ENCODE measurements at regions not wholly inside any gene's neighbourhood (a gene's known extent, or its start where the extent isn't known, plus 50 kb on each side); places are given as distances from the start of the nearest gene placed in this dataset.

DNA sequence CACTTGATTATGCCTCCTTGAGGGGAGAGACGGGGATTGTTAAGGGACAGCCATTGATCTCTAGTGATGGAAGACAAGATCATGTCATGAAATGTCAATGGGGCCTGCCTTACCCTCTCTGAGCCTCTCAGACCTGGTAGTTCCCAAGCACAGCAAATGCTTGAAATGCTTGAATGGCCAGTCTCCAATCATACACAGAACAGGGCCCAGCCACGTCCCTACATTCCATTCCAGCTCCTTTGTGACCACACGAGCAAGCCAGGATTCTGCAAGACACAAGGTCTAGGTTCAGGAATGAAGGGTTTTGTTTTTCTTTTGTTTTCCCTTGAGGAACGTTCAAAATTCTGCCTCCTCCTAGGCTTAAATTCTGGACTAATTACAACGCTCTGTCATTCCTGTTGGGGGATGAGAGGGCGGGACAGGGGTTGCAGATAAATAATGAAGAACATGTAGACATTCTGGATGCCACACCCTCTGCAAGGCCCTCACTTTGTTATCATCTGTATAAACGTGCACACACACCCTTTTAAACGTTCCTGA lies 98.1 kb upstream of the YPEL5 start:
- Mint-ChIP-seq H3K36me3 (ENCODE audit: low read depth, unreplicated experiment) (no peaks in the 10 kb centered on the region), H3K9me3 (ENCODE audit: unreplicated experiment) (peaks cover 4% of the 10 kb centered on the region), H3K27ac (ENCODE audit: unreplicated experiment) (peak overlapping the region; percentile 47), H3K4me1 (ENCODE audit: low read depth, unreplicated experiment) (peaks cover 6% of the 10 kb centered on the region), H3K27me3 (ENCODE audit: low read depth, unreplicated experiment) (peaks cover 21% of the 10 kb centered on the region), H3K4me3 (ENCODE audit: unreplicated experiment) (no peak overlapping the region)
- Histone ChIP-seq H3K4me2 (ENCODE audit: low read length) (no peak overlapping the region), H3K9me3 (ENCODE audit: insufficient read depth, low read depth, low read length) (no peaks in the 10 kb centered on the region), H3K9ac (ENCODE audit: low read length) (no peak overlapping the region), H3K27me3 (ENCODE audit: insufficient read depth, low read length) (peaks cover 8% of the 10 kb centered on the region), H3K27ac (ENCODE audit: low read depth, low read length) (no peak overlapping the region), H3K36me3 (ENCODE audit: insufficient read depth, low read length) (no peaks in the 10 kb centered on the region), H3K4me1 (ENCODE audit: insufficient read depth, low read length) (no peaks in the 10 kb centered on the region), H4K20me1 (ENCODE audit: insufficient read depth, low read length) (no peaks in the 10 kb centered on the region), H3K79me2 (ENCODE audit: insufficient read depth, low read length) (no peaks in the 10 kb centered on the region), H3K4me3 (ENCODE audit: insufficient read depth, low read depth, low read length) (no peak overlapping the region), H2AFZ (ENCODE audit: low read depth, low read length) (no peak overlapping the region)
- FAIRE-seq (no peak), DNase-seq (ENCODE audit: low read depth) (no peak)
- no peak for TF ChIP-seq EZH2 (IDR thresholded peaks at IDR 0.05; ENCODE audit: insufficient read depth, low read length)
- TF ChIP-seq, protein P1, sequence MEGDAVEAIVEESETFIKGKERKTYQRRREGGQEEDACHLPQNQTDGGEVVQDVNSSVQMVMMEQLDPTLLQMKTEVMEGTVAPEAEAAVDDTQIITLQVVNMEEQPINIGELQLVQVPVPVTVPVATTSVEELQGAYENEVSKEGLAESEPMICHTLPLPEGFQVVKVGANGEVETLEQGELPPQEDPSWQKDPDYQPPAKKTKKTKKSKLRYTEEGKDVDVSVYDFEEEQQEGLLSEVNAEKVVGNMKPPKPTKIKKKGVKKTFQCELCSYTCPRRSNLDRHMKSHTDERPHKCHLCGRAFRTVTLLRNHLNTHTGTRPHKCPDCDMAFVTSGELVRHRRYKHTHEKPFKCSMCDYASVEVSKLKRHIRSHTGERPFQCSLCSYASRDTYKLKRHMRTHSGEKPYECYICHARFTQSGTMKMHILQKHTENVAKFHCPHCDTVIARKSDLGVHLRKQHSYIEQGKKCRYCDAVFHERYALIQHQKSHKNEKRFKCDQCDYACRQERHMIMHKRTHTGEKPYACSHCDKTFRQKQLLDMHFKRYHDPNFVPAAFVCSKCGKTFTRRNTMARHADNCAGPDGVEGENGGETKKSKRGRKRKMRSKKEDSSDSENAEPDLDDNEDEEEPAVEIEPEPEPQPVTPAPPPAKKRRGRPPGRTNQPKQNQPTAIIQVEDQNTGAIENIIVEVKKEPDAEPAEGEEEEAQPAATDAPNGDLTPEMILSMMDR (IDR thresholded peaks at IDR 0.05; ENCODE audit: insufficient read depth, low read depth, low read length), result no peak

DNA sequence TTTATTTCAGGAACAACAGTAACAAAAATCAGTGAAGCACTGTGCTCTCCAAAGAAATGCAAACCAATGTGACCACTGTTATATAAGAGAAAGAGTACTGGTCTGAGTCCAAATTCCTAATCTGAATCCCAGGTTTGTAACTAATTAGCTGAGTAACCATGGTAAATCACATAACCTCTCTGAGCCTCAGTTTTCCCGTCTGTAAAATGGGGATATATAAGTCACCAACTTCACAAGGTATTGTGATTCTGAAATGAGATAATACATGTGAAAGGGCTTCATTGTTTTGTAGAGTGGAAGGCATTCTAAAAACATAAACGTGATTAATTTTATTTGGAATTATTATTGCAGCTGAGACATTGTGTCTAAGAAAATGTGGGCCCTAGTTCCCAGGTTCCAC lies 91.3 kb upstream of the YPEL5 start:
- Histone ChIP-seq H3K27ac (ENCODE audit: low read depth, low read length) (no peak overlapping the region), H4K20me1 (ENCODE audit: insufficient read depth, low read length) (no peaks in the 10 kb centered on the region), H3K79me2 (ENCODE audit: insufficient read depth, low read length) (no peaks in the 10 kb centered on the region), H3K36me3 (ENCODE audit: insufficient read depth, low read length) (no peaks in the 10 kb centered on the region), H3K9ac (ENCODE audit: low read length) (no peak overlapping the region), H3K27me3 (ENCODE audit: insufficient read depth, low read length) (peaks cover 3% of the 10 kb centered on the region), H3K4me3 (ENCODE audit: insufficient read depth, low read depth, low read length) (no peak overlapping the region), H2AFZ (ENCODE audit: low read depth, low read length) (no peak overlapping the region), H3K4me1 (ENCODE audit: insufficient read depth, low read length) (no peaks in the 10 kb centered on the region), H3K4me2 (ENCODE audit: low read length) (no peak overlapping the region), H3K9me3 (ENCODE audit: insufficient read depth, low read depth, low read length) (no peaks in the 10 kb centered on the region)
- Mint-ChIP-seq H3K27ac (ENCODE audit: unreplicated experiment) (no peak overlapping the region), H3K4me3 (ENCODE audit: unreplicated experiment) (no peak overlapping the region), H3K4me1 (ENCODE audit: low read depth, unreplicated experiment) (no peaks in the 10 kb centered on the region), H3K27me3 (ENCODE audit: low read depth, unreplicated experiment) (peaks cover 34% of the 10 kb centered on the region), H3K9me3 (ENCODE audit: unreplicated experiment) (no peaks in the 10 kb centered on the region), H3K36me3 (ENCODE audit: low read depth, unreplicated experiment) (no peaks in the 10 kb centered on the region)
- FAIRE-seq (no peak), DNase-seq (ENCODE audit: low read depth) (no peak)
- no peak for TF ChIP-seq EZH2 (IDR thresholded peaks at IDR 0.05; ENCODE audit: insufficient read depth, low read length)
- TF ChIP-seq, protein P1 (IDR thresholded peaks at IDR 0.05; ENCODE audit: insufficient read depth, low read depth, low read length), result no peak

DNA sequence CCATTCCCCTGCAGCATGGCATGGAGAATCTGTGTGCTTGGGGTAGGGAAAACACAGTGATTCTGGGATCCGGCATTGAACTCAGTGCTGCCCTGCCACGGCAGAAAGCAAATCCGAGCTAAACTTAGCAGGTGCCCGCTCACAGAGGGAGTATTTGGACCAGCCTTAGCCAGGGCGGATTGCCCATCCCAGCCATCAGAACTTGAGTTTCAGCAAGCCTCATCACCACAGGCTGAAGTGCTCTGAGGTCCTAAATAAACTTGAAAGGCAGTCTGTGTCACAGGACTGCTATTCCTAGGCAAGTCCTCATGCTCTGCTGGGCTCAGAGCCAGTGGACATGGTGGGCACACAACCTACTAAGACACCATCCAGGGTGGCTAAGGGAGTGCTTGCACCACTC lies 86.2 kb upstream of the YPEL5 start:
- Mint-ChIP-seq H3K27ac (ENCODE audit: unreplicated experiment) (no peak overlapping the region), H3K4me1 (ENCODE audit: low read depth, unreplicated experiment) (no peaks in the 10 kb centered on the region), H3K4me3 (ENCODE audit: unreplicated experiment) (no peak overlapping the region), H3K9me3 (ENCODE audit: unreplicated experiment) (peaks cover 9% of the 10 kb centered on the region), H3K27me3 (ENCODE audit: low read depth, unreplicated experiment) (peaks cover 14% of the 10 kb centered on the region), H3K36me3 (ENCODE audit: low read depth, unreplicated experiment) (no peaks in the 10 kb centered on the region)
- Histone ChIP-seq H3K27me3 (ENCODE audit: insufficient read depth, low read length) (no peaks in the 10 kb centered on the region), H3K4me2 (ENCODE audit: low read length) (no peak overlapping the region), H3K27ac (ENCODE audit: low read depth, low read length) (no peak overlapping the region), H3K79me2 (ENCODE audit: insufficient read depth, low read length) (no peaks in the 10 kb centered on the region), H3K36me3 (ENCODE audit: insufficient read depth, low read length) (no peaks in the 10 kb centered on the region), H4K20me1 (ENCODE audit: insufficient read depth, low read length) (no peaks in the 10 kb centered on the region), H2AFZ (ENCODE audit: low read depth, low read length) (no peak overlapping the region), H3K9ac (ENCODE audit: low read length) (no peak overlapping the region), H3K4me3 (ENCODE audit: insufficient read depth, low read depth, low read length) (no peak overlapping the region), H3K4me1 (ENCODE audit: insufficient read depth, low read length) (no peaks in the 10 kb centered on the region), H3K9me3 (ENCODE audit: insufficient read depth, low read depth, low read length) (no peaks in the 10 kb centered on the region)
- no peak for FAIRE-seq
- no peak for TF ChIP-seq EZH2 (IDR thresholded peaks at IDR 0.05; ENCODE audit: insufficient read depth, low read length)
- TF ChIP-seq, protein P1 (IDR thresholded peaks at IDR 0.05; ENCODE audit: insufficient read depth, low read depth, low read length), result no peak
- DNase-seq (ENCODE audit: low read depth), result no peak

Measured in astrocyte (in vitro differentiated cells and primary cell).